ENCODE measurements at regions not wholly inside any gene's neighbourhood (a gene's known extent, or its start where the extent isn't known, plus 50 kb on each side); places are given as distances from the start of the nearest gene placed in this dataset.

- no peak for DNase-seq (ENCODE audit: low spot score)
These were observed 150.4 kb upstream of the RAI14 start for GRCh38 chr5:34505731-34506130.

- DNase-seq (ENCODE audit: low spot score) = no peak
These were observed 148.2 kb upstream of the RAI14 start for GRCh38 chr5:34507933-34508332.

GRCh38 chr5:34509392-34509791 is 146.7 kb upstream of the RAI14 start:
- DNase-seq (ENCODE audit: low spot score) = no peak

- no peak for DNase-seq (ENCODE audit: low spot score)
These were observed 146.1 kb upstream of the RAI14 start for GRCh38 chr5:34510002-34510401.

- no peak for DNase-seq (ENCODE audit: low spot score)
These were observed 145.1 kb upstream of the RAI14 start for GRCh38 chr5:34511063-34511462.

- no peak for DNase-seq (ENCODE audit: low spot score)
These were observed 144.6 kb upstream of the RAI14 start for GRCh38 chr5:34511481-34511880.

- no peak for DNase-seq (ENCODE audit: low spot score)
These were observed 144.2 kb upstream of the RAI14 start for GRCh38 chr5:34511915-34512314.

GRCh38 chr5:34516166-34516565 is 140.0 kb upstream of the RAI14 start:
- DNase-seq (ENCODE audit: low spot score) = no peak

GRCh38 chr5:34516686-34517085 is 139.4 kb upstream of the RAI14 start:
- no peak for DNase-seq (ENCODE audit: low spot score)

GRCh38 chr5:34517249-34517648 is 138.9 kb upstream of the RAI14 start:
- DNase-seq (ENCODE audit: low spot score) = no peak

GRCh38 chr5:34519489-34520220 is 136.5 kb upstream of the RAI14 start:
- no peak for DNase-seq (ENCODE audit: low spot score)

- no peak for DNase-seq (ENCODE audit: low spot score)
These were observed 134.4 kb upstream of the RAI14 start for GRCh38 chr5:34521628-34522290.

- DNase-seq (ENCODE audit: low spot score) = peak; percentile 40
These were observed 133.3 kb upstream of the RAI14 start for GRCh38 chr5:34522599-34523386.

- no peak for DNase-seq (ENCODE audit: low spot score)
These were observed 132.8 kb upstream of the RAI14 start for GRCh38 chr5:34523387-34523726.

GRCh38 chr5:34524123-34524522 is 132.0 kb upstream of the RAI14 start:
- no peak for DNase-seq (ENCODE audit: low spot score)

GRCh38 chr5:34525761-34526160 is 130.4 kb upstream of the RAI14 start:
- no peak for DNase-seq (ENCODE audit: low spot score)

GRCh38 chr5:34526682-34527305 is 129.3 kb upstream of the RAI14 start:
- no peak for DNase-seq (ENCODE audit: low spot score)

- no peak for DNase-seq (ENCODE audit: low spot score)
These were observed 126.4 kb upstream of the RAI14 start for GRCh38 chr5:34529581-34530331.

GRCh38 chr5:34530637-34531036 is 125.5 kb upstream of the RAI14 start:
- no peak for DNase-seq (ENCODE audit: low spot score)

GRCh38 chr5:34531751-34532360 is 124.3 kb upstream of the RAI14 start:
- DNase-seq (ENCODE audit: low spot score) = no peak
